ENCODE measurements at regions not wholly inside any gene's neighbourhood (a gene's known extent, or its start where the extent isn't known, plus 50 kb on each side); places are given as distances from the start of the nearest gene placed in this dataset.

- no peaks in the 10 kb centered on the region for H3K27me3 ChIP-seq (ENCODE audit: control insufficient read depth, insufficient read depth, low read length)
- H3K79me2 ChIP-seq (ENCODE audit: control insufficient read depth, insufficient read depth, low read length) = no peaks in the 10 kb centered on the region
- TF ChIP-seq EZH2 (IDR thresholded peaks at IDR 0.05; ENCODE audit: low read length, missing control alignments) (no peak), CTCF (conservative IDR thresholded peaks at IDR 0.05 in 1 of 2, IDR thresholded peaks at IDR 0.05 in 1 of 2; ENCODE audit: low read depth in 1 of 2, low read length in 2 of 2) (no peak)
- no peak overlapping the region for H3K9ac ChIP-seq (ENCODE audit: insufficient read depth, low read length)
- H3K4me2 ChIP-seq (ENCODE audit: extremely low read depth, insufficient read depth, low read length) = no peak overlapping the region
- H4K20me1 ChIP-seq (ENCODE audit: control insufficient read depth, extremely low read depth, insufficient read depth, low read length) = no peaks in the 10 kb centered on the region
- no peaks in the 10 kb centered on the region for H3K9me3 ChIP-seq (ENCODE audit: control insufficient read depth, insufficient read depth, low read depth, low read length)
- H3K36me3 ChIP-seq (ENCODE audit: control insufficient read depth, insufficient read depth, low read length) = no peaks in the 10 kb centered on the region
- no peak overlapping the region for H3K27ac ChIP-seq (ENCODE audit: insufficient read depth, low read length)
- no peak for DNase-seq (ENCODE audit: low read depth in 2 of 2)
- no peak overlapping the region for H2AFZ ChIP-seq (ENCODE audit: low read length)
- H3K4me1 ChIP-seq (ENCODE audit: control insufficient read depth, extremely low read depth, insufficient read depth, low read length) = no peaks in the 10 kb centered on the region
- H3K4me3 ChIP-seq (replicated peaks in 1 of 4; ENCODE audit: control extremely low read depth in 1 of 4, insufficient read depth in 1 of 4, low read depth in 3 of 4, low read length in 4 of 4) = no peak overlapping the region
Measured at GRCh38 chr2:23065936-23066335, 319.0 kb upstream of the KLHL29 start.

- TF ChIP-seq CTCF (conservative IDR thresholded peaks at IDR 0.05 in 1 of 2, IDR thresholded peaks at IDR 0.05 in 1 of 2; ENCODE audit: low read depth in 1 of 2, low read length in 2 of 2) = no peak
- TF ChIP-seq EZH2 (IDR thresholded peaks at IDR 0.05; ENCODE audit: low read length, missing control alignments) = no peak
- Histone ChIP-seq H3K4me3 (replicated peaks in 1 of 4; ENCODE audit: control extremely low read depth in 1 of 4, insufficient read depth in 1 of 4, low read depth in 3 of 4, low read length in 4 of 4) (no peak overlapping the region), H3K9me3 (ENCODE audit: control insufficient read depth, insufficient read depth, low read depth, low read length) (no peaks in the 10 kb centered on the region), H2AFZ (ENCODE audit: low read length) (no peak overlapping the region), H3K4me2 (ENCODE audit: extremely low read depth, insufficient read depth, low read length) (no peak overlapping the region), H3K27me3 (ENCODE audit: control insufficient read depth, insufficient read depth, low read length) (no peaks in the 10 kb centered on the region), H3K36me3 (ENCODE audit: control insufficient read depth, insufficient read depth, low read length) (no peaks in the 10 kb centered on the region), H3K4me1 (ENCODE audit: control insufficient read depth, extremely low read depth, insufficient read depth, low read length) (no peaks in the 10 kb centered on the region), H3K79me2 (ENCODE audit: control insufficient read depth, insufficient read depth, low read length) (no peaks in the 10 kb centered on the region), H4K20me1 (ENCODE audit: control insufficient read depth, extremely low read depth, insufficient read depth, low read length) (no peaks in the 10 kb centered on the region), H3K9ac (ENCODE audit: insufficient read depth, low read length) (no peak overlapping the region), H3K27ac (ENCODE audit: insufficient read depth, low read length) (no peak overlapping the region)
- DNase-seq (ENCODE audit: low read depth in 2 of 2) = no peak
Measured at GRCh38 chr2:23066686-23067085, 318.3 kb upstream of the KLHL29 start.

- Histone ChIP-seq H3K4me2 (ENCODE audit: extremely low read depth, insufficient read depth, low read length) (no peak overlapping the region), H3K79me2 (ENCODE audit: control insufficient read depth, insufficient read depth, low read length) (no peaks in the 10 kb centered on the region), H3K27ac (ENCODE audit: insufficient read depth, low read length) (no peak overlapping the region), H4K20me1 (ENCODE audit: control insufficient read depth, extremely low read depth, insufficient read depth, low read length) (no peaks in the 10 kb centered on the region), H3K36me3 (ENCODE audit: control insufficient read depth, insufficient read depth, low read length) (no peaks in the 10 kb centered on the region), H3K9ac (ENCODE audit: insufficient read depth, low read length) (no peak overlapping the region), H3K4me1 (ENCODE audit: control insufficient read depth, extremely low read depth, insufficient read depth, low read length) (no peaks in the 10 kb centered on the region), H2AFZ (ENCODE audit: low read length) (no peak overlapping the region), H3K4me3 (replicated peaks in 1 of 4; ENCODE audit: control extremely low read depth in 1 of 4, insufficient read depth in 1 of 4, low read depth in 3 of 4, low read length in 4 of 4) (no peak overlapping the region), H3K9me3 (ENCODE audit: control insufficient read depth, insufficient read depth, low read depth, low read length) (no peaks in the 10 kb centered on the region), H3K27me3 (ENCODE audit: control insufficient read depth, insufficient read depth, low read length) (no peaks in the 10 kb centered on the region)
- TF ChIP-seq CTCF (conservative IDR thresholded peaks at IDR 0.05 in 1 of 2, IDR thresholded peaks at IDR 0.05 in 1 of 2; ENCODE audit: low read depth in 1 of 2, low read length in 2 of 2) = no peak
- TF ChIP-seq EZH2 (IDR thresholded peaks at IDR 0.05; ENCODE audit: low read length, missing control alignments) = no peak
- no peak for DNase-seq (ENCODE audit: low read depth in 2 of 2)
Measured at GRCh38 chr2:23069156-23069555, 315.8 kb upstream of the KLHL29 start.
